GM12878 (cell line): ENCODE measurements at regions not wholly inside any gene's neighbourhood (a gene's known extent, or its start where the extent isn't known, plus 50 kb on each side); places are given as distances from the start of the nearest gene placed in this dataset.
"Not testable (repeated sequence)": the region's sequence is repeated elsewhere in the genome, so short reads cannot be mapped to it uniquely, and the experiment has no call there.

ENCODE experiments used
- EP300 ChIP-seq, 2 experiments: fragments of 150-350 bp in 1 of 2; IDR thresholded peaks; 2 replicates each; pipeline ENCODE4 v1.6.1; 2011 to 2012; ENCODE audit warnings: low read depth in 2 of 2, low read length in 2 of 2, borderline replicate concordance in 1 of 2, improper control_type of control experiment in 1 of 2, inconsistent platforms in 1 of 2; ENCODE audit not compliant: control insufficient read depth in 1 of 2
- FOS ChIP-seq: IDR thresholded peaks from 3 replicates; pipeline ENCODE4 v1.6.1; 2011; ENCODE audit warnings: borderline replicate concordance; ENCODE audit not compliant: insufficient read length; ENCODE audit errors: extremely low read depth
- HCFC1 ChIP-seq: fragments of 150-350 bp; IDR thresholded peaks from 2 replicates; pipeline ENCODE4 v1.6.1; 2014; ENCODE audit warnings: low read length
- HDAC6 ChIP-seq: fragments of 200-600 bp; sonication (generic); IDR thresholded peaks from one replicate; pipeline ENCODE4 v1.8.0; 2017; ENCODE audit warnings: antibody characterized with exemption; ENCODE audit not compliant: unreplicated experiment
- POLR2AphosphoS5 ChIP-seq: IDR thresholded peaks from 2 replicates; pipeline ENCODE4 v1.6.1; 2011; ENCODE audit warnings: mild to moderate bottlenecking, low read length, inconsistent platforms
- TF ChIP-seq, protein P1 (sequence below): IDR thresholded peaks from 2 replicates; pipeline ENCODE4 v1.6.1; 2012; ENCODE audit warnings: low read depth, low read length, improper control_type of control experiment

DNA sequence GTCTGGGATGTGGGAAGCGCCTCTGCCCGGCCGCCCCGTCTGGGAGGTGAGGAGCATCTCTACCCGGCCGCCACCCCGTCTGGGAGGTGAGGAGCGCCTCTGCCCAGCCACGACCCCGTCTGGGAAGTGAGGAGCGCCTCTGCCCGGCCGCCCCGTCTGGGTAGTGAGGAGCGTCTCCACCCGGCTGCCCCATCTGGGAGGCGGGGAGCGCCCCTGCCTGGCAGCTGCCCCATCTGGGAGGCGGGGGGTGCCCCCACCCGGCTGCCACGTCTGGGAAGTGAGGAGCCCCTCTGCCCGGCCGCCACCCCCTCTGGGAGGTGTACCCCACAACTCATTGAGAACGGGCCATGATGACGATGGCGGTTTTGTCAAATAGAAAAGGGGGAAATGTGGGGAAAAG, 288.3 kb downstream of the SPRY1 start:
- not testable (repeated sequence) for TF ChIP-seq POLR2AphosphoS5; HCFC1; FOS; HDAC6; EP300 (IDR thresholded peaks at IDR 0.05; ENCODE audit: borderline replicate concordance in 1 of 2, control insufficient read depth in 1 of 2, low read depth in 2 of 2, low read length in 2 of 2)
- TF ChIP-seq, protein P1, sequence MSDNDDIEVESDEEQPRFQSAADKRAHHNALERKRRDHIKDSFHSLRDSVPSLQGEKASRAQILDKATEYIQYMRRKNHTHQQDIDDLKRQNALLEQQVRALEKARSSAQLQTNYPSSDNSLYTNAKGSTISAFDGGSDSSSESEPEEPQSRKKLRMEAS, result not testable (repeated sequence)
